ENCODE measurements at regions not wholly inside any gene's neighbourhood (a gene's known extent, or its start where the extent isn't known, plus 50 kb on each side); places are given as distances from the start of the nearest gene placed in this dataset.

- Histone ChIP-seq H3K27ac (peak overlapping the region in 1 of 4 donors; percentile 17), H3K36me3 (no peaks in the 10 kb centered on the region), H3K4me1 (no peaks in the 10 kb centered on the region), H3K9me3 (no peaks in the 10 kb centered on the region), H3K27me3 (no peaks in the 10 kb centered on the region), H3K4me3 (no peak overlapping the region)
- TF ChIP-seq CTCF (IDR thresholded peaks at IDR 0.05) = no peak
- FAIRE-seq (no peak), DNase-seq (no peak), ATAC-seq (peak in 2 of 4 donors; percentile 56 to 73)
- WGBS, 2 donors = 38 to 52% methylated on average over 3 of the region's 3 CpGs
- intact Hi-C loops (cut with DNase I) = no loop called here
Measured at GRCh38 chr13:76745261-76746200, 140.7 kb downstream of the KCTD12 start.

DNA sequence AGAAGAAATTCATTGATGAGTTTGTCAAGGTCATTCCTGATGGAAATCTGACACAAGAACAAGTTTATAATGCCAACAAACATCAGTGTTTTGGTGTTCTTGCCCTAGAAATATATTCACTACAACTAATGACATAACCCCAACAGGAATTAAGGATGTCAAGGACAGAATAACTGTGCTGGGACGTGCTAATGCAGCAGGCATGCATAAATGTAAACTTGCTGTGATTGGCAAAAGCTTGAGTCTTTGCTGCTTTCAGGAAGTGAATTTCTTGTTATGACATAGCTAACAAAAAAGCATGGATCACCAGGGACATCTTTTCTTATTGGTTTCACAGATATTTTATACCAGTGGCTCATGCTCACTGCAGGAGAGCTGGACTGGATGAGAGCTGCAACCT is 144.6 kb downstream of the KCTD12 start:
- DNase-seq (no peak), FAIRE-seq (no peak), ATAC-seq (no peak)
- no peaks in the 10 kb centered on the region for H3K9me3 ChIP-seq
- no peaks in the 10 kb centered on the region for H3K36me3 ChIP-seq
- 21 to 29% methylated on average over 1 of the region's 1 CpG for WGBS, 2 donors
- intact Hi-C loops (cut with DNase I) = no loop called here
- H3K27ac ChIP-seq = no peak overlapping the region
- TF ChIP-seq CTCF (IDR thresholded peaks at IDR 0.05) = no peak
- no peaks in the 10 kb centered on the region for H3K27me3 ChIP-seq
- no peak overlapping the region for H3K4me3 ChIP-seq
- H3K4me1 ChIP-seq = no peaks in the 10 kb centered on the region

GRCh38 chr13:76741046-76741445 is 145.2 kb downstream of the KCTD12 start:
- Histone ChIP-seq H3K4me1 (no peaks in the 10 kb centered on the region), H3K36me3 (no peaks in the 10 kb centered on the region), H3K9me3 (no peaks in the 10 kb centered on the region), H3K27me3 (no peaks in the 10 kb centered on the region), H3K27ac (no peak overlapping the region), H3K4me3 (no peak overlapping the region)
- FAIRE-seq = no peak
- 87 to 100% methylated on average over 1 of the region's 1 CpG for WGBS, 2 donors
- no peak for DNase-seq
- ATAC-seq = no peak
- intact Hi-C loops (cut with DNase I) = no loop called here
- no peak for TF ChIP-seq CTCF (IDR thresholded peaks at IDR 0.05)

- Histone ChIP-seq H3K9me3 (no peaks in the 10 kb centered on the region), H3K27ac (no peak overlapping the region), H3K27me3 (no peaks in the 10 kb centered on the region), H3K36me3 (no peaks in the 10 kb centered on the region), H3K4me1 (no peaks in the 10 kb centered on the region), H3K4me3 (no peak overlapping the region)
- no peak for TF ChIP-seq CTCF (IDR thresholded peaks at IDR 0.05)
- no peak for ATAC-seq
- intact Hi-C loops (cut with DNase I) = no loop called here
- FAIRE-seq = no peak
- 69 to 80% methylated on average over 3 of the region's 3 CpGs for WGBS, 2 donors
- no peak for DNase-seq
Measured at GRCh38 chr13:76738616-76739015, 147.6 kb downstream of the KCTD12 start.

DNA sequence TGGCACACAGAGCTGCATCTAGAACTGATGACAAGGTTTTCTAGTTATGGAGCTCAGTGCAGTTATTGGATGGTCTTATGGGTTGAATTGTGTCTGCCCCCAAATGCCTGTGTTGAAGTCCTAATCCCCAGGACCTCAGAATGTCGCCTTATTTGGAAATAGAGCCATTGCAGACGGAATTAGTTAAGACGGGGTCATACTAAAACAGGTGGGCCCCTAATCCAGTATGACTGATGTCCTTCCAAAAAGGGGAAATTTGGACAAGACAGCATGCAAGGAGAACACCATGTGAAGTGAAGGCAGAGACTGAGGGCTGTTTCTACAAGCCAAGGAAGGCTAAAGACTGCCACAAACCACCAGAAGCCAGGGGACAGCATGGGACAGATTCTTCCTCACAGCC is 148.7 kb downstream of the KCTD12 start:
- no peaks in the 10 kb centered on the region for H3K4me1 ChIP-seq
- no peaks in the 10 kb centered on the region for H3K27me3 ChIP-seq
- no peak for FAIRE-seq
- intact Hi-C loops (cut with DNase I) = no loop called here
- H3K4me3 ChIP-seq = no peak overlapping the region
- TF ChIP-seq CTCF (IDR thresholded peaks at IDR 0.05) = no peak
- DNase-seq = no peak
- no peak for ATAC-seq
- 69 to 78% methylated on average over 3 of the region's 3 CpGs for WGBS, 2 donors
- H3K9me3 ChIP-seq = no peaks in the 10 kb centered on the region
- H3K36me3 ChIP-seq = no peaks in the 10 kb centered on the region
- no peak overlapping the region for H3K27ac ChIP-seq
